ENCODE measurements at regions not wholly inside any gene's neighbourhood (a gene's known extent, or its start where the extent isn't known, plus 50 kb on each side); places are given as distances from the start of the nearest gene placed in this dataset.

GRCh38 chr10:10873289-10873688 is 144.4 kb upstream of the CELF2 start:
- DNase-seq: no peak

DNA sequence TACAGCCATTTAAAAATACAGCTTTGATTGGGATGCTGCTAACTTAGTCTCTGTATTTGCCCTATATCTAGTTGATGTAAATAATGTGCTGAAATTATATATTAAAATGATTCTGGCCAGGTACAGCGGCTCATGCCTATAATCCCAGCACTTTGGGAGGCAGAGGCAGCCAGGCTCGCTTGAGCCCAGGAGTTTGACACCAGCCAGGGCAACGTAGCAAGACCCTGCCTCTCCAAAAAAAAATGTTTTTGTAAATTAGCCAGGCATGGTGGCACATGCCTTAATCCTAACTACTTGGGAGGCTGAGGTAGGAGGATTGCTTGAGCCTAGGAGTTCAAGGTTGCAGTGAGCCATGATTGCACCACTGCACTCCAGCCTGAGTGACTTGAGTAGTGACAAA is 143.8 kb upstream of the CELF2 start:
- no peak for DNase-seq

- no peak for DNase-seq
Observed at GRCh38 chr10:10878963-10879362, 138.7 kb upstream of the CELF2 start.

DNA sequence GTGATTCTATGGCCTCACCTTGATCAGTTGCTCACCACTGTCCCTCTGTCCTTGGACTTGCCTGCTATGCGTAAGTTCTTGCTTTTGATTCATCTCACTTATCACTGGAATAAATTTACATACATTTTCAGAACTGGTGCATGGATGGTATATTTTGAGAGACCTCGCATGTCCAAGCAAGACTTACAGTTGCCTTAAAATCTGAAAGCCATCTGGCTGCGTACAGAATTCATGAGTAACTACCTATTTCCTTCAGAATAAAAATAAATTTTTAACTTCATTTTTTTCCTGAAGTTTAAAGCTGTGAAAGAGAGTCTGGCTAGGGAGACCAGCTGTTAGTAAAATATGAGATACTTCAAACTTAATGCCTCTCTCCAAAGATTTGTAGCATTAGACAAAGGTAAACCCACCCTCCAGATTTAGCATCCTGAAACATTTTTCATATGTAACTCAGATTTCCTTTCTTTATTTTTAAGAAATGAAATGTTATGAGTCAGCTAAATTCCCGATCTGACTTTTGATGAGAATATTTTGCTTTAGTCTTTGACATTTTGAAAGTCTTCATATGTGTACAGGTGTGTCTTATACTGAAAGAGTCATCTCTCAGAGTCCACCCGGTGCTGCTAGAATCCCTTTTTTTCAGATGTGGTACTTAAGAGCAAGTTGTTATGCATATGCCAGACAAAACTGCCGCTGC is 136.4 kb upstream of the CELF2 start:
- no peak for DNase-seq

GRCh38 chr10:10883737-10884136 is 133.9 kb upstream of the CELF2 start:
- DNase-seq: no peak

GRCh38 chr10:10886861-10887531 is 130.7 kb upstream of the CELF2 start:
- DNase-seq: no peak

DNA sequence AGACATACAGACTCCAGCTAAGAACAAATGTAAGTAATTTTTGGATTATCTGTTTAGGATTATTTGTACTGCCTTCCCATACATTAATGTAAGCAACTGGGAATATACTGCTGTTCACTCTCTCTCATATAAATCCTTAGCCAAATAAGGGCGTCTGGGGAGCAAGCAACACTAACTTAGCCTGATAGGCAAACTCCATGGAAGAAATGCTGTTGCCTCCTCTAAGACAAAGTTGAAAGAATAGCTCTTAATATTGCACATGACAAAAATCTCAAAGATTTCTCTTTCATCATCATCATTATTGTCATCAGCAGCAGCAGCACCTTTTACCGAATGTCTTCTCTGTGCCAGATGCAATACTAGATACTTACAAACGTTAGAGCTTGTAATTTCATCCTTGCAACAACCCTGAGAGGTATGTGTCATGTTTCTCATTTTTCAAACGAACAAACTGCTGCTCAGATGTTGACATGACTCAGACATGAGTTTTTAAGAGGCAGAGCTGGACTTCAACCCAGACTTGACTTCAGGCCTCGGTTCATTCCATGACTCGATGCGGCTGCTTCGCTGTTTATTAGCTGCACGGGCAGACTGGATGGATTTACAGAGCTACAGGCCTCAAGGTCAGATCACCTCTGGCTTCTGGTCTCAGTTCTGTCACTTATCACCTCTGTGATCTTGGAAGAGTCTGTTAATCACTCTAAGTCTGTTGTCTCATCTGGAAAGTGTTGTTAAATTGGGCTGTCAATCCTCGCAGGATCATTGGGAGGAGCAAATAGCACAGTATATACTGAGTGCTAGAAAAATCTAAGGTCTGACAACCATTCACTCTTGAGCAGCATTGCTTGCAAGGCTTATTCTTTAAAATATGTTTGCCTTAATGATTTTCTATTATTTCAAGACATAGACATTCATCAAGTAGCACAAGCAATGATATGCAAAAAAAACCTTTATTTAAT is 126.3 kb upstream of the CELF2 start:
- DNase-seq: no peak

DNA sequence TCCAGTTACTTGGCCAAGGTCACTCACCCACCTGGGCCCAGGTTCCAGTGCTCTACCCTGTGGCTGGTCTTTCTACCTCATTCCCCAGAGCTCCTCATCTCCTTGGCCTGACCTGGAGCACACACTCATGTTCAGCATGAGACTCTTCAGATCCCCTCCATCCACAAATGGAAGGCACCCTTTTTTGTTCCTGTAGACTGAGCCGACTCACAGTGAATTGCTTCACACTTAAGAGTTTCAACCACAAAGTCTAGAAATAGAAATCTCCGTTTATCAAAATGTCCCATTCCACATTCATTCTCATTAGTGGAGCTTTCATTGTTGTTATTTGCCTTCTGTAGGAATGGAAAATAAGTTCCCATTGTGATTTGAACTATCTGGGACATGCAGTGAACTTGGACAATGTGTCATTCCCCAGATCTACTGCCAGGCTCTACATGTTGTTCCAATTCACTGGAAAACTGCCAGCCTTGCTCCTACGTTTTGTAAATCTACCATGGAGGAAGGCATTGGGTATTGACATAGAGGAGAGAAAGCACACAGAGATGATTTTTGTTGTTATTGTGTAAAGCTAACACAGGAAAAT is 125.3 kb upstream of the CELF2 start:
- no peak for DNase-seq

- DNase-seq: no peak
Observed at GRCh38 chr10:10897400-10897799, 120.3 kb upstream of the CELF2 start.

DNA sequence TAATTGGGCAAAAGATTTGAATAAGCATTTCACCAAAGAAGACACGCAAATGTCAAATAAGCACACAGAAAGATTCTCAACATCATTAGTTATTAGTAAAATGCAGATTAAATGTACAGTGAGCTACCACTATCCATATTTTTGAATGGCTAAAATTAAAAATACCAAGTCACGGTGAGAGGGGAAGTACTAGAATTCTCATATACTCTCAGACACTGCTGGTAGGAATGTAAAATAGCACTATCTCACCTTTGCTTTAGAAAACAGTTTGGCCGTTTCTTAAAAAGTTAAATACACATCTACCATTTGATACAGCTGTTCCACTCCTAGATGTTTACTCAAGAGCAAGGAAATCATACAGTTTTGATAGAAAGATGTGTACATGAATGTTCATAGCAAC is 115.8 kb upstream of the CELF2 start:
- no peak for DNase-seq

GRCh38 chr10:10902951-10903350 is 114.7 kb upstream of the CELF2 start:
- no peak for DNase-seq

DNA sequence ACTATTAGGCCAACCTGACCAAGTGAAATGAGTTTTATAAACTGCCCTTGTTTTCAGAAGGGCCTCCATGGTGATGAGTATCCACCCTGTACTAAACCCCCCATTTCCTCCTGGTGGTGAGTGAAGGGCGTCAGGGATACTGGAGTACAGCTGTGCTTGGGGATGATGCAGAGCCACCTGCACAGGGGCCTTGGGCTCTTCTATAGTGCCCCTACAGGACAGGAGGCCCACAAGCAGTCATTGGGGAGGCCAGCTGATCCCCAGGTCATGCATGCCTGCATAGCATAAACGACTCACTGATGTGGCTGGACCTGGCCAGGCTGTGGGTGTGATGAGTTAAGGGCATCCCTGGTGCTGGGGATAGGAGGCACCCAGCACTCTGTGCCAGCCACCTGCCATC is 114.1 kb upstream of the CELF2 start:
- DNase-seq: no peak

GRCh38 chr10:10910634-10911033 is 107.0 kb upstream of the CELF2 start:
- no peak for DNase-seq

DNA sequence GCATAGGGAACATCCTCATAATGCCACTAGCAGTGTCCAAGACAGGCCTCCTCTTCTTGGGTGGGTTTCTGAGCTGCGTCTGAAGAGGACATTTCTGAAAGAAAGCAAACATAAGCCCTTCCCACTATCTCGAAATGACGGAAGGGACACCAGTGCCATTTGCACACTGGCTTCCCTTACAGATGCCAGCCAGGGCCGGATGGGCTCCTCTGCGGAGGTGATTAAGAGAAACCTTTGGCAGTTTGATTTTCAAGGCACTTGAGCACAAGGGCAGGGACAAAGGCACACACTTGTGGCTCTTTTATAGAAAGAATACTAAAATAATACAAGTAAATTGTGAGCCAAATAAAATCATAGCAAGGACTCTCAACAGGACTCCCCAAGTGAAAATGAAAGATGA is 106.6 kb upstream of the CELF2 start:
- DNase-seq: no peak

DNA sequence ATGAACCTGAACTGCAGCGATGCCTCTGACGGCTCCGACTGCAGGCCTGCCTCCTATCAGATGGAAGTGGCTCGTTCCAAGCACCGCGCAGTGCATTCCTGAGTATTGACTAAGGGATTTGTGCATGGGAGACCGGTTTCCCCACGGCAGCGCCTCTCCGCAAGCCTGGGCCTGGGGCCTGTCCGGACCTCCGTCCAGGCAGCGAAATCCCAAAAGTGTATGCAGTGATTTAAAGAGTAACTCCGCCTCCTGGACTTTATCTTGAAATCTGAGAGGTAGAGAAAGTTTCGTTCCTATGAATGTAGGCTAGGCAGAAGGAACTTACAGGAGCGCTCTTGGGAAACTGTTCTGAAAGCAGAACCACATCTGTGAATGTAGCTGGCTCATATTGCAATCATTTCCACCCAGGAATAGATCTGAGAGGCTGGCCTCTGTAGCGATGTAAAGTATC is 106.2 kb upstream of the CELF2 start:
- no peak for DNase-seq

- DNase-seq: no peak
Observed at GRCh38 chr10:10914144-10914543, 103.5 kb upstream of the CELF2 start.

DNA sequence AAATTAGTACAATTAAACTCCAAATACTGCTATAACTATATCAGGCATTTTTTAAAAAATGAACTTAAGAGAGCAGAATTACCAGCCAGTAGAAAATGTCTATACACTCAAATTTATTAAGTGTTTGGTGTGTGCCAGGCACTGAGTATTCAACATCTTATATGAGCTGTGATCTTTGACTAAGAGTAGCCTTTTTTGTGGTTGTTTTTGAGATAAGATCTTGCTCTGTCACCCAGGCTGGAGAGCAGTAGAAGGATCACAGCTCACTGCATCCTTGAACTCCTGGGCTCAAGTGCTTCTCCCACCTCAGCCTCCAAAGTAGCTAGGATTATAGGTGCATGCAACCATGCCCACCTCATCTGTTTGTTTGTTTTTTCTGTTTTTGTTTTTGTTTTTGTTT is 102.5 kb upstream of the CELF2 start:
- DNase-seq: no peak

DNA sequence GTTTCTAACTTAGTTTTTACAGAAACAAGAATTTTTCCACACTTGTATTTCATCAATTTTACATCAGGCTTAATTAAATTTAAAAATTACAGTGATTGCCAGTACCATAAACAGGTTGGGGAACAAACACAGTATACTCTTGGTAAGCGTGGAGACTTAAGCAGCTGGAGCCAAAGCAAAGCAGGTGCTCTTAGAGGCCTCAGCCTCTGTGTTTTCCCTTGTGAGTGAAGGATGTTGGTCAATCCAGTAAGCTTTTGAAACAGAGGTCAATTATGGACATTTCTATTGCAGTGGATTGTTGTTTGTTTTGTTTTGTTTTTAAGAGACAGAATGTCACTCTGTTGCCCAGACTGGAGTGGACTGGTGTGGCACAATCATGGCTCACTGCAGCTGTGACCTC is 100.6 kb upstream of the CELF2 start:
- DNase-seq: no peak

DNA sequence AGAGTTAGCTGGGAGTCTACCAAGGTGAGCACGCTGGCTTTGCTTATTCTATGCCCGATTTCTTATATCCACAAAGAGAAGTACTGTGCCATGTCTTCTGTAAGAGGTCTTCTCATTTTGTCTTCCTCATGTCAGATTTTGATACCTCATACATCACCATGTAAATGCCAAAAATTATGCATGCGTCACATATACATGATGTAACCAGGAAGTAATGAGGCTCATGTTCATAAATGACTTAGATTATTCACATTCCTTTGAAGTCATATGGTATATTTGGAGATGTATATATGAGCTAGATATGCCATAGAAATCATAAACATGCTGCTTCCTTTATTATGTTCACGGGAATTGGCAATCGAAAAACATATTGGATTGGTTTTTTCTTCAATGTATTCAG is 97.7 kb upstream of the CELF2 start:
- no peak for DNase-seq

DNA sequence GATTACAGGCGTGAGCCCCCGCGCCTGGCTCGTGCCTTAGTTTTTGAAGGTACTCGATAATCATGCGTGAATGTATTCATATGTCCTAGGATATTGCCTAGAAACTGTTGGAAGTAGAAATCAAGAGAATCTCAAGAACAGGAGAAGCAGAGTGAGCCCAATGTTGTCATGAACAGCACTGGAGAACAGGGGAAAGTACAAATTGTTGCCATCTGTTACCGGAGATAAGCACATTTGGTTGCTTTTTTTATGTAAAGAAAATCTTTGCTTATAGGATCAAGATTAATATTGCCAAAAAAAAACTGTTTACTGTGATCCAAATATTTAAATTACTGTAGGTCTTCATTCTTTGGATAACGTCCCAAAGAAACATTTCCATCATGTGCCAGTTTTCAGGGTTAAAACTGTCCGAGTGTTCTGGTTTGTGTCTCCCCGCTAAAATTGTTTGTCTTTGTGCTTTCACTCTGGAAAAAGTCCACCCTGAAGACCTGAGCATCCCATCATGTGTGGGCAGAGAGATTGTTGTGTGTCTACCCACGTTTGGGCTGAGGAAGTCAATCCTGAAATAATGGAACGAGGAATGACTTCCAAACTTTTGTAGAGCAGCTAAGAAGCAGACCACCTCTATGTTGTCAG is 95.7 kb upstream of the CELF2 start:
- DNase-seq: no peak

DNA sequence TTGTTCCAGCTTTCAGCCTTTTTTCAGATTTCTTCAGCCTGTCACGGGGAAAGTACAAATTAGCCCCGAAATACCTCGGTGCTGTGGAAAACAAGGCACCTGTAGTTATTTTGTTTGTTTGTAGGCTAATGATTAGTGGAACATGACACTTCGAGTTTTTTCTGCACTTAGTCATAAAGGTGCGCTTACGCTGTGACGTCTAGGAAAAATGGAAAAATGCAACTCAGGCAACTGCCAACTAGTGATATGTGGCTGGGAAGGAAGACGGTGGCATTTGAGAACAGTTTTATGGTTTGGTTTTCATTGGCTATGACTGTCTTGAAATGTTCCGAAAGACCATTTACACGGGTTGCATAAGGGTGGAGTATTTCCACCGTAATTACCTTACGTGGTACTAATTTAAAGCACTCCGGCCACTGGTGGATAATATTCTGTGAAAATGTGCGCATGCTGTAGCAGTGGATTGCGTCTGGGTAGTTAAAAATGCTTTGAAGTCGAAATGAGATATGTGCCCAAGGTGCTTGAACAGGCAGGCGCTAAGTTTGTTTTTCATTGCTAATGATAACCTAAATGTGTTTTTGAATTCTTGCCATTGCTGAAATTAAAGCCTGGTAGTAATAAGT is 94.5 kb upstream of the CELF2 start:
- DNase-seq: no peak

DNA sequence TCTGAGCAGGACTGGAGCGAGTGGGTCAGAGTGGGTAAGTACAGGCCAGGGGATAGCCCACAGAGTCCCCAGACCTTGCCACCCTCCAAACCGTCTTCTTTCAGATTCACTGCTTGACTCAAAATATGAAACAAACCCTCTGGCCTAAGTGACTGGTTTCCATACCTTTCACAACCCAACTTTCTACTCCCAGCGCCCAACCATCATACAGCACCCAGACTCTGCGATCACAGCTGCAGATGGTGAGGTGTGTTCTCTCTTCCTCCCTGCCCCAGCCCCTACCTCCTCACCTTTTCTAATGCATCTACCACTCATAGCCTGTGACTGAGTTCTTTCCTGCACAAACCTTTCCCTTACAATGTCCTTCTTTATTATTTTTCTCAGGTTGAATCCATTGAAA is 92.0 kb upstream of the CELF2 start:
- no peak for DNase-seq
